Endothelial cell of umbilical vein (primary cell): ENCODE measurements at regions not wholly inside any gene's neighbourhood (a gene's known extent, or its start where the extent isn't known, plus 50 kb on each side); places are given as distances from the start of the nearest gene placed in this dataset.

Experiments used
- BruUV-seq: library from RNA; stranded (reverse); fragments of 400-500 nt; replicated peaks from 2 replicates; lab custom pipeline; 2021; lab: Mats Ljungman, UMichigan
- CTCF ChIA-PET: fragments of 300-600, 350-600 bp; sonication (Branson Sonifier 250); formaldehyde crosslinking; loops from one replicate; lab custom pipeline; 2021; ENCODE audit warnings: antibody characterized with exemption, inconsistent platforms; lab: Charles Lee
- POLR2A ChIA-PET: fragments of 300-600, 350-600 bp; sonication (Branson Sonifier 250); formaldehyde crosslinking; loops from one replicate; lab custom pipeline; 2021; ENCODE audit warnings: antibody characterized with exemption, inconsistent platforms; lab: Charles Lee
- DNase-seq: peaks from one replicate; pipeline ENCODE4 v3.0.0-alpha.2; 2011; ENCODE audit warnings: low read depth, low spot score
- FAIRE-seq: peaks from 2 replicates; lab custom pipeline; 2011; peaks lifted over from hg19 to GRCh38; lab: Jason Lieb, UNC
- H2AFZ ChIP-seq: 2 replicates; pipeline ENCODE4 v1.6.0; 2012; ENCODE audit warnings: low read depth, low read length, control low read depth, inconsistent platforms
- H3K27ac ChIP-seq: 2 replicates; pipeline ENCODE4 v1.5.1; 2011; ENCODE audit warnings: low read depth, mild to moderate bottlenecking, control low read depth, low read length, moderate library complexity; ENCODE audit not compliant: insufficient read depth
- H3K27me3 ChIP-seq, 2 experiments: 2 replicates each; pipeline versions ENCODE4 v1.6.0 to v1.6.1; 2011; ENCODE audit warnings: low read length in 2 of 2, mixed read lengths in 1 of 2; ENCODE audit not compliant: control insufficient read depth in 2 of 2, insufficient read depth in 2 of 2
- H3K36me3 ChIP-seq, 2 experiments: 2 replicates in 1 of 2; 3 replicates in 1 of 2; pipeline ENCODE4 v1.5.1; 2011; ENCODE audit warnings: low read length in 2 of 2, mild to moderate bottlenecking in 1 of 2, moderate library complexity in 1 of 2; ENCODE audit not compliant: control insufficient read depth in 2 of 2, insufficient read depth in 2 of 2; ENCODE audit errors: extremely low read depth in 1 of 2
- H3K4me1 ChIP-seq: 3 replicates; pipeline ENCODE4 v1.5.1; 2011; ENCODE audit warnings: mild to moderate bottlenecking, low read length; ENCODE audit not compliant: control insufficient read depth, insufficient read depth; ENCODE audit errors: extremely low read depth
- H3K4me2 ChIP-seq: 2 replicates; pipeline ENCODE4 v1.6.1; 2011; ENCODE audit warnings: low read length, control low read depth, mixed read lengths; ENCODE audit not compliant: insufficient read depth
- H3K4me3 ChIP-seq, 3 experiments: fragments of 200-600 bp in 1 of 3; sonication (generic), shearing (Covaris generic) in 1 of 3; replicated peaks in 1 of 3; 2 replicates each; pipeline ENCODE4 v1.5.1; 2011 to 2016; ENCODE audit warnings: control low read depth in 3 of 3, low read length in 3 of 3, mild to moderate bottlenecking in 2 of 3, inconsistent platforms in 1 of 3, low read depth in 1 of 3, moderate library complexity in 1 of 3; ENCODE audit not compliant: insufficient read depth in 1 of 3
- H3K79me2 ChIP-seq: 2 replicates; pipeline ENCODE4 v1.6.0; 2012; ENCODE audit warnings: low read length, inconsistent platforms; ENCODE audit not compliant: control insufficient read depth, insufficient read depth
- H3K9ac ChIP-seq: replicated peaks from 2 replicates; pipeline ENCODE3; 2011; ENCODE audit warnings: low read length, control low read depth; ENCODE audit not compliant: insufficient read depth; ENCODE audit errors: extremely low read depth
- H3K9me1 ChIP-seq: replicated peaks from 3 replicates; pipeline ENCODE4 v1.6.0; 2011; ENCODE audit warnings: mild to moderate bottlenecking, low read length; ENCODE audit not compliant: control insufficient read depth, insufficient read depth; ENCODE audit errors: extremely low read depth
- H3K9me3 ChIP-seq: replicated peaks from 2 replicates; pipeline ENCODE4 v1.5.1; 2012; ENCODE audit warnings: low read length, inconsistent platforms; ENCODE audit not compliant: control insufficient read depth, insufficient read depth
- H4K20me1 ChIP-seq: replicated peaks from 2 replicates; pipeline ENCODE3; 2011; ENCODE audit warnings: mild to moderate bottlenecking, low read length; ENCODE audit not compliant: control insufficient read depth, insufficient read depth; ENCODE audit errors: extremely low read depth
- CTCF ChIP-seq, 2 donors: IDR thresholded peaks; 1 replicate in 1 of 2; 2 replicates in 1 of 2; pipeline ENCODE4 v1.5.1; 2011; ENCODE audit warnings: low read length in 2 of 2, mild to moderate bottlenecking in 2 of 2, moderate library complexity in 2 of 2, control low read depth in 1 of 2, inconsistent platforms in 1 of 2, low read depth in 1 of 2; ENCODE audit not compliant: insufficient read depth in 1 of 2; ENCODE audit errors: extremely low read depth in 1 of 2
- EZH2 ChIP-seq: IDR thresholded peaks from 2 replicates; pipeline ENCODE4 v1.6.1; 2012; ENCODE audit warnings: borderline replicate concordance, low read depth, mild to moderate bottlenecking, moderate library complexity, low read length, inconsistent platforms; ENCODE audit not compliant: severe bottlenecking
- FOS ChIP-seq: IDR thresholded peaks from 2 replicates; pipeline ENCODE4 v1.6.1; 2011; ENCODE audit warnings: mild to moderate bottlenecking, low read length, moderate library complexity, borderline replicate concordance; ENCODE audit not compliant: insufficient read depth
- GATA2 ChIP-seq: IDR thresholded peaks from 2 replicates; pipeline ENCODE4 v1.7.0; 2011; ENCODE audit warnings: low read depth, mild to moderate bottlenecking, moderate library complexity, mixed read lengths, low read length; ENCODE audit not compliant: insufficient read length, insufficient read depth
- JUN ChIP-seq: IDR thresholded peaks from 2 replicates; pipeline ENCODE4 v1.6.1; 2011; ENCODE audit warnings: borderline replicate concordance, low read depth; ENCODE audit not compliant: insufficient read length, insufficient read depth
- MAX ChIP-seq: IDR thresholded peaks from 2 replicates; pipeline ENCODE4 v1.6.1; 2011; ENCODE audit not compliant: insufficient read depth, insufficient read length
- MYC ChIP-seq: IDR thresholded peaks from one replicate; pipeline ENCODE4 v1.6.1; 2011; ENCODE audit warnings: mild to moderate bottlenecking, low read depth, low read length
- POLR2A ChIP-seq: IDR thresholded peaks from 2 replicates; pipeline ENCODE4 v1.6.1; 2012; ENCODE audit warnings: low read depth, mild to moderate bottlenecking, control low read depth, low read length
- POLR2AphosphoS5 ChIP-seq: IDR thresholded peaks from 2 replicates; pipeline ENCODE4 v1.6.1; 2012; ENCODE audit warnings: low read depth, mild to moderate bottlenecking, control low read depth, low read length, moderate library complexity; ENCODE audit not compliant: insufficient read depth
- dilution Hi-C: fragments of 300-500 bp; cut with MboI; formaldehyde crosslinking; loops from one replicate; pipeline ENCODE4 v1.15.0; 2019; ENCODE audit warnings: low sequenced_read_pairs; ENCODE audit not compliant: extremely low pct_ligation_motif_present
- intact Hi-C: fragments of 100-400 bp; cut with micrococcal nuclease; formaldehyde crosslinking; loops from one replicate; pipeline ENCODE4 v1.10.0; 2022

- CTCF ChIA-PET: no interaction called here
- no peak overlapping the region for H3K4me3 ChIP-seq
- no peak overlapping the region for H3K4me2 ChIP-seq
- intact Hi-C loops (no loop called here), dilution Hi-C loops (no loop called here)
- no TSS peak for BruUV-seq
- FAIRE-seq: no peak
- H3K9ac ChIP-seq: no peak overlapping the region
- H4K20me1 ChIP-seq: no peaks in the 10 kb centered on the region
- DNase-seq: no peak
- POLR2A ChIA-PET: no interaction called here
- H3K9me3 ChIP-seq: no peaks in the 10 kb centered on the region
- no peak overlapping the region for H2AFZ ChIP-seq
- H3K9me1 ChIP-seq: no peaks in the 10 kb centered on the region
- H3K79me2 ChIP-seq: no peaks in the 10 kb centered on the region
- no peaks in the 10 kb centered on the region for H3K27me3 ChIP-seq
- peaks cover 13% of the 10 kb centered on the region for H3K4me1 ChIP-seq
- TF ChIP-seq GATA2: no peak
- TF ChIP-seq POLR2A: no peak
- TF ChIP-seq FOS: no peak
- TF ChIP-seq JUN: no peak
- TF ChIP-seq CTCF (IDR thresholded peaks at IDR 0.05; ENCODE audit: extremely low read depth in 1 of 2, insufficient read depth in 1 of 2, low read depth in 1 of 2, low read length in 2 of 2): no peak
- no peak for TF ChIP-seq MAX
- no peak for TF ChIP-seq MYC
- no peak for TF ChIP-seq POLR2AphosphoS5
- TF ChIP-seq EZH2: no peak
- no peaks in the 10 kb centered on the region for H3K36me3 ChIP-seq
- no peak overlapping the region for H3K27ac ChIP-seq
Measured at GRCh38 chr6:137678451-137678850, 184.3 kb upstream of the OLIG3 start.
